ENCODE measurements at regions not wholly inside any gene's neighbourhood (a gene's known extent, or its start where the extent isn't known, plus 50 kb on each side); places are given as distances from the start of the nearest gene placed in this dataset.
"Not testable (repeated sequence)": the region's sequence is repeated elsewhere in the genome, so short reads cannot be mapped to it uniquely, and the experiment has no call there.

GRCh38 chr4:117135634-117136354 is 50.4 kb upstream of the TRAM1L1 start:
- H4K8ac ChIP-seq (ENCODE audit: low read depth, low read length), result no peak overlapping the region
- H2BK12ac ChIP-seq (ENCODE audit: low read length), result no peak overlapping the region
- no peak overlapping the region for H2AK5ac ChIP-seq (ENCODE audit: low read depth, low read length)
- no peak overlapping the region for H3K18ac ChIP-seq (ENCODE audit: low read length)
- H2BK5ac ChIP-seq (ENCODE audit: low read length), result no peak overlapping the region
- peaks cover 0 to 1% of the 10 kb centered on the region in 2 donors for H3K9me3 ChIP-seq (replicated peaks in 1 of 2; ENCODE audit: control insufficient read depth in 2 of 2, insufficient read depth in 1 of 2, low read depth in 1 of 2, low read length in 2 of 2)
- no peak overlapping the region for H2AFZ ChIP-seq (ENCODE audit: low read length)
- no peak overlapping the region for H3K9ac ChIP-seq (ENCODE audit: low read depth, low read length, poor library complexity)
- DNase-seq (ENCODE audit: low spot score), result no peak
- H3K27me3 ChIP-seq (ENCODE audit: control insufficient read depth in 3 of 3, insufficient read depth in 3 of 3, low read depth in 1 of 3, low read length in 3 of 3), result no peaks in the 10 kb centered on the region
- no peaks in the 10 kb centered on the region for H3K36me3 ChIP-seq (replicated peaks in 1 of 2; ENCODE audit: control insufficient read depth in 2 of 2, insufficient read depth in 2 of 2, low read length in 2 of 2)
- H2BK15ac ChIP-seq (ENCODE audit: low read length), result no peak overlapping the region
- H3K4ac ChIP-seq (ENCODE audit: low read length), result no peak overlapping the region
- no peak overlapping the region for H2BK120ac ChIP-seq (ENCODE audit: low read depth, low read length)
- H3K27ac ChIP-seq (replicated peaks; ENCODE audit: low read length), result peak overlapping the region; percentile 3
- peaks cover 0 to 2% of the 10 kb centered on the region in 2 donors for H3K4me1 ChIP-seq (ENCODE audit: control insufficient read depth in 2 of 2, insufficient read depth in 1 of 2, low read depth in 1 of 2, low read length in 2 of 2)
- no peak overlapping the region for H3K23ac ChIP-seq (ENCODE audit: low read depth, low read length, poor library complexity)
- no peak overlapping the region for H4K91ac ChIP-seq (ENCODE audit: low read depth, low read length, poor library complexity)
- no peak overlapping the region for H3K4me2 ChIP-seq (ENCODE audit: insufficient read depth, low read length, poor library complexity, severe bottlenecking)
- H3K79me1 ChIP-seq (ENCODE audit: low read depth, low read length), result no peaks in the 10 kb centered on the region
- no peak overlapping the region for H3K14ac ChIP-seq (ENCODE audit: low read length)
- H3K4me3 ChIP-seq (ENCODE audit: low read length in 2 of 2), result no peak overlapping the region

- Histone ChIP-seq H3K4me1 (ENCODE audit: control insufficient read depth in 2 of 2, insufficient read depth in 1 of 2, low read depth in 1 of 2, low read length in 2 of 2) (peaks cover 0 to 2% of the 10 kb centered on the region in 2 donors), H3K4ac (ENCODE audit: low read length) (no peak overlapping the region)
- no CpG with 5 or more reads among the region's 2 CpGs for WGBS, 2 donors (ENCODE audit: extremely low coverage in 2 of 2, insufficient read length in 2 of 2, insufficient replicate concordance in 1 of 2)
These were observed 51.8 kb upstream of the TRAM1L1 start for GRCh38 chr4:117137145-117137544.

DNA sequence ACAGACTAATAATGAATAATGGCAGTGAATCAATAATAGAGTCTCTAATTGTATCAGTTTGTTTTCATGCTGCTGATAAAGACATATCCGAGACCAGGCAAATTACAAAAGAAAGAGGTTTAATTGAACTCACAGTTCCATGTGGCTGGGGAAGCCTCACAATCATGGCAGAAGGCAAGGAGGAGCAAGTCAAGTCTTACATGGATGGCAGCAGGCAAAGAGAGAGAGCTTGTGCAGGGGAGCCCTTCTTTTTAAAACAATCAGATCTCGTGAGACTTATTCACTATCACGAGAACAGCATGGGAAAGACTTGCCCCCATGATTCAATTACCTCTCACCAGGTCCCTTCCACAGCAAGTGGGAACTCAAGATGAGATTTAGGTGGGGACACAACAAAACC is 53.4 kb upstream of the TRAM1L1 start:
- not testable (repeated sequence) for H3K4me3 ChIP-seq (ENCODE audit: low read length in 2 of 2); H4K8ac ChIP-seq (ENCODE audit: low read depth, low read length); H2AFZ ChIP-seq (ENCODE audit: low read length); H3K4me2 ChIP-seq (ENCODE audit: insufficient read depth, low read length, poor library complexity, severe bottlenecking); H3K14ac ChIP-seq (ENCODE audit: low read length); H3K9ac ChIP-seq (ENCODE audit: low read depth, low read length, poor library complexity); H4K91ac ChIP-seq (ENCODE audit: low read depth, low read length, poor library complexity); DNase-seq (ENCODE audit: low spot score); H3K4me1 ChIP-seq (ENCODE audit: control insufficient read depth in 2 of 2, insufficient read depth in 1 of 2, low read depth in 1 of 2, low read length in 2 of 2); H3K27ac ChIP-seq (replicated peaks; ENCODE audit: low read length); H3K79me1 ChIP-seq (ENCODE audit: low read depth, low read length); H3K36me3 ChIP-seq (replicated peaks in 1 of 2; ENCODE audit: control insufficient read depth in 2 of 2, insufficient read depth in 2 of 2, low read length in 2 of 2); H2BK120ac ChIP-seq (ENCODE audit: low read depth, low read length); H2AK5ac ChIP-seq (ENCODE audit: low read depth, low read length); H2BK12ac ChIP-seq (ENCODE audit: low read length); H3K23ac ChIP-seq (ENCODE audit: low read depth, low read length, poor library complexity); H3K9me3 ChIP-seq (replicated peaks in 1 of 2; ENCODE audit: control insufficient read depth in 2 of 2, insufficient read depth in 1 of 2, low read depth in 1 of 2, low read length in 2 of 2); H2BK15ac ChIP-seq (ENCODE audit: low read length); H3K4ac ChIP-seq (ENCODE audit: low read length); H3K27me3 ChIP-seq (ENCODE audit: control insufficient read depth in 3 of 3, insufficient read depth in 3 of 3, low read depth in 1 of 3, low read length in 3 of 3); H3K18ac ChIP-seq (ENCODE audit: low read length); H2BK5ac ChIP-seq (ENCODE audit: low read length)
- WGBS, 2 donors (ENCODE audit: extremely low coverage in 2 of 2, insufficient read length in 2 of 2, insufficient replicate concordance in 1 of 2), result no CpG with 5 or more reads among the region's 3 CpGs

More at GRCh38 chr4:117137145-117137544, 51.8 kb upstream of the TRAM1L1 start:
- no peak overlapping the region for H3K4me3 ChIP-seq (ENCODE audit: low read length in 2 of 2)
- DNase-seq (ENCODE audit: low spot score), result no peak
- no peak overlapping the region for H3K4me2 ChIP-seq (ENCODE audit: insufficient read depth, low read length, poor library complexity, severe bottlenecking)
- H3K23ac ChIP-seq (ENCODE audit: low read depth, low read length, poor library complexity), result no peak overlapping the region
- H3K18ac ChIP-seq (ENCODE audit: low read length), result no peak overlapping the region
- H3K36me3 ChIP-seq (replicated peaks in 1 of 2; ENCODE audit: control insufficient read depth in 2 of 2, insufficient read depth in 2 of 2, low read length in 2 of 2), result no peaks in the 10 kb centered on the region
- no peak overlapping the region for H3K14ac ChIP-seq (ENCODE audit: low read length)
- H2BK5ac ChIP-seq (ENCODE audit: low read length), result no peak overlapping the region
- H4K91ac ChIP-seq (ENCODE audit: low read depth, low read length, poor library complexity), result no peak overlapping the region
- H3K27me3 ChIP-seq (ENCODE audit: control insufficient read depth in 3 of 3, insufficient read depth in 3 of 3, low read depth in 1 of 3, low read length in 3 of 3), result no peaks in the 10 kb centered on the region
- H4K8ac ChIP-seq (ENCODE audit: low read depth, low read length), result no peak overlapping the region
- no peak overlapping the region for H2BK12ac ChIP-seq (ENCODE audit: low read length)
- H2AFZ ChIP-seq (ENCODE audit: low read length), result no peak overlapping the region
- peaks cover 0 to 1% of the 10 kb centered on the region in 2 donors for H3K9me3 ChIP-seq (replicated peaks in 1 of 2; ENCODE audit: control insufficient read depth in 2 of 2, insufficient read depth in 1 of 2, low read depth in 1 of 2, low read length in 2 of 2)
- H3K79me1 ChIP-seq (ENCODE audit: low read depth, low read length), result no peaks in the 10 kb centered on the region
- no peak overlapping the region for H3K27ac ChIP-seq (replicated peaks; ENCODE audit: low read length)
- H2BK120ac ChIP-seq (ENCODE audit: low read depth, low read length), result no peak overlapping the region
- no peak overlapping the region for H2BK15ac ChIP-seq (ENCODE audit: low read length)
- H3K9ac ChIP-seq (ENCODE audit: low read depth, low read length, poor library complexity), result no peak overlapping the region
- no peak overlapping the region for H2AK5ac ChIP-seq (ENCODE audit: low read depth, low read length)

DNA sequence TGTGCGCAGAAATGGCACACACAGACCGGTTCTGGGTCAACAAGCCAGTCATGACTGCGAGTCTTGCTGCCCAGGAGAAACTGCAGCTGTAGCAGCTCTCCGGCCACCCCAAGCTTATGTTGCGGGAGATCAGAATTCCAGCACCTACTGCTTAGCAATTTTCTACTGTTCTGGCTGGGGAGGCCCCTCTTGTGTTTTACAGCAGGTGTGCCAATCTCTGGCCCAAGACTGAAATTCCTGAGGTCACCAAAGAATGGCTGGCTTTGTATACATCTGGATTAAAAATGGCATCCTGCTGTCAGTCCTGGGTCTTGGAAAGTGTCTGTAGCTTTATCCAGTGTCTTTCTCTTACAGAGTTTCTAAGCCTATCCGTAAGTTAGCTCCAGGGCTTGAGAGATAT is 68.9 kb upstream of the TRAM1L1 start:
- H3K4me3 ChIP-seq (ENCODE audit: low read length in 2 of 2), result no peak overlapping the region
- no peak overlapping the region for H2BK15ac ChIP-seq (ENCODE audit: low read length)
- H4K91ac ChIP-seq (ENCODE audit: low read depth, low read length, poor library complexity), result no peak overlapping the region
- H3K9me3 ChIP-seq (replicated peaks in 1 of 2; ENCODE audit: control insufficient read depth in 2 of 2, insufficient read depth in 1 of 2, low read depth in 1 of 2, low read length in 2 of 2), result peaks cover 0 to 2% of the 10 kb centered on the region in 2 donors
- no peak overlapping the region for H2AK5ac ChIP-seq (ENCODE audit: low read depth, low read length)
- H3K4ac ChIP-seq (ENCODE audit: low read length), result no peak overlapping the region
- no peaks in the 10 kb centered on the region for H3K27me3 ChIP-seq (ENCODE audit: control insufficient read depth in 3 of 3, insufficient read depth in 3 of 3, low read depth in 1 of 3, low read length in 3 of 3)
- no peak overlapping the region for H2BK120ac ChIP-seq (ENCODE audit: low read depth, low read length)
- H3K4me2 ChIP-seq (ENCODE audit: insufficient read depth, low read length, poor library complexity, severe bottlenecking), result no peak overlapping the region
- H3K79me1 ChIP-seq (ENCODE audit: low read depth, low read length), result no peaks in the 10 kb centered on the region
- H3K18ac ChIP-seq (ENCODE audit: low read length), result peak overlapping the region; percentile 79
- H3K4me1 ChIP-seq (ENCODE audit: control insufficient read depth in 2 of 2, insufficient read depth in 1 of 2, low read depth in 1 of 2, low read length in 2 of 2), result peaks cover 0 to 2% of the 10 kb centered on the region in 2 donors
- no CpG with 5 or more reads among the region's 6 CpGs for WGBS, 2 donors (ENCODE audit: extremely low coverage in 2 of 2, insufficient read length in 2 of 2, insufficient replicate concordance in 1 of 2)
- H3K23ac ChIP-seq (ENCODE audit: low read depth, low read length, poor library complexity), result no peak overlapping the region
- H4K8ac ChIP-seq (ENCODE audit: low read depth, low read length), result no peak overlapping the region
- H2AFZ ChIP-seq (ENCODE audit: low read length), result peak overlapping the region; percentile 15
- no peak overlapping the region for H2BK5ac ChIP-seq (ENCODE audit: low read length)
- no peak overlapping the region for H2BK12ac ChIP-seq (ENCODE audit: low read length)
- no peaks in the 10 kb centered on the region for H3K36me3 ChIP-seq (replicated peaks in 1 of 2; ENCODE audit: control insufficient read depth in 2 of 2, insufficient read depth in 2 of 2, low read length in 2 of 2)
- H3K27ac ChIP-seq (replicated peaks; ENCODE audit: low read length), result no peak overlapping the region
- H3K14ac ChIP-seq (ENCODE audit: low read length), result no peak overlapping the region
- no peak for DNase-seq (ENCODE audit: low spot score)
- no peak overlapping the region for H3K9ac ChIP-seq (ENCODE audit: low read depth, low read length, poor library complexity)

All from neuronal stem cell (in vitro differentiated cells).